ENCODE measurements at regions not wholly inside any gene's neighbourhood (a gene's known extent, or its start where the extent isn't known, plus 50 kb on each side); places are given as distances from the start of the nearest gene placed in this dataset.

GRCh38 chr2:7989823-7990222 lies 692.0 kb upstream of the ID2 start:
- TF ChIP-seq CTCF (IDR thresholded peaks at IDR 0.05) (no peak), POLR2A (IDR thresholded peaks at IDR 0.05) (no peak), EP300 (IDR thresholded peaks at IDR 0.05) (no peak), POLR2AphosphoS5 (IDR thresholded peaks at IDR 0.05) (no peak)
